SH-SY5Y (cell line): ENCODE measurements at regions not wholly inside any gene's neighbourhood (a gene's known extent, or its start where the extent isn't known, plus 50 kb on each side); places are given as distances from the start of the nearest gene placed in this dataset.

Experiments
- GATA2 ChIP-seq: IDR thresholded peaks from 2 replicates; pipeline ENCODE4 v1.6.1; 2011; ENCODE audit warnings: mild to moderate bottlenecking, low read depth, low read length
- GATA3 ChIP-seq: IDR thresholded peaks from 2 replicates; pipeline ENCODE4 v1.6.1; 2011; ENCODE audit warnings: low read depth, mild to moderate bottlenecking, low read length, moderate library complexity

DNA sequence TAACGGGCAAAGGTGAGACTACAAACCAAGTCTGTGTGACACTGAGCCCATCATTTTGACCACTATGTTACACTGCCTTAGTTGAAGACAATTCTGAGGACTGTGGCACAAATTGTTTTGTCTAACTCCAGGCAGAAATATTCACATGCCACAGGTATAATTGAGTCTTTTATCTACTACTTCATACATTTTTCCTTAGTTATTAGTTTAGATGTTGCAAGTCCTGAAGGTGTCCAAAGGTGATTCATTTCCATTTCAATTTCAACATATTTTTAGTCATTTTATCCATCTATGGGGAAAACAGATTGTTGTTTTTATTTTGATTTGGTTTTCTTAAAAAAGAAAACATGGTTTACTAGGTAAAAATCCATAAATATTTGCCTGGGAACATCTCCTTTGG lies 341.7 kb upstream of the SMIM31 start:
- TF ChIP-seq GATA3 (no peak), GATA2 (no peak)

DNA sequence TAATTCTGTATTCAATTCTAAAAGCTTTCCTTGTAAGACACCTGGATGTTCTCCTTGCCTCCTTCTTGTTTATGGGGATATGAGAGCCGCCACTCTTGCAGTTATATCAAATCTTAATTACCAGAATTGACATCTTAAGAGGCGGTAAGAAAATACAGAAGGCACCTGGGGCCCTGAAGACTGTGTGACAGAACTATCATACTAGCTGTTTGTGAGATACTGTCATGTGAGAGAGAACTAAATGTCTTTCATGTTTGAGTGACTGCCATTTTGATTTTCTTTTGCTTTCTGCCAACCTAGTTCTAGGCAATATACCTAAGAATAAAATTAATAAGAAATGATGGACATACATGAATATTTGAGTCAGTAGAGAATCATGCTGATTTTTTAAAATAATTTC lies 340.2 kb upstream of the SMIM31 start:
- no peak for TF ChIP-seq GATA2
- no peak for TF ChIP-seq GATA3

DNA sequence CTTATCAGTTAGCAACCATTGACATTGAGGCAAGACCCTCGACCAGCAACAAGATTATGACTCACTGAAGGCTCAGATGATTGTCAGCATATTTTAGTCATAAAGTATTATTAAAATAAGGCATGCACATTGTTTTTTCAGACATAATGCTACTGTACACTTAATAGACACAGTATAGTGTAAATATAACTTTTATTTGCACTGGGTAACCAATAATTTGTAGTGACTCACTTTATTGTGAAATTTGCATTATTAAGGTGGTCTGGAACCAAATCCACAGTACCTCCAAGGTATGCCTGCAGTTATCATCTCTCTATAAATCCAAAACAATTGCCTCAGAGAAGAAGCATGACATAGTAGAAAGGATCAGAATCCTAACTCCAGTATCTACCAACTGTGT lies 330.1 kb upstream of the SMIM31 start:
- TF ChIP-seq GATA2 = no peak
- TF ChIP-seq GATA3 = no peak

DNA sequence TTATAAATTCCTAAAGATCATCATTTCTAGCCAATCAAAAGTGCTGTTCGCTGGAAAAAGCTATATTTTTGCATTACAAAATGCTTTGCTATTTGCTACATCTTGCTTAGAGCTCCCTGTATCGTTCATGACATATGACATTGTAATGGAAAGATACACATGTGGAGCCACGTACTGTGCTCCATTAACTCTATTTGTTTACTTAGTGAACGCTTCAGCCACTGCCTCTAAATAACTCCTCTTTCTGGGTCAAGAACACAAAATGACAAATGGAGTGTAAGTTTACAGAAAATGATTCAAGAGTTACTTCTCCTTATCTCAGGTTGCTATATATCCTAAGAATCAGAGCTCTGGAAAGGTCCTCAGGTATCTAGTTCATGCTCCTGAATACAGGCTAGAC lies 329.1 kb upstream of the SMIM31 start:
- TF ChIP-seq GATA2 = no peak
- no peak for TF ChIP-seq GATA3

DNA sequence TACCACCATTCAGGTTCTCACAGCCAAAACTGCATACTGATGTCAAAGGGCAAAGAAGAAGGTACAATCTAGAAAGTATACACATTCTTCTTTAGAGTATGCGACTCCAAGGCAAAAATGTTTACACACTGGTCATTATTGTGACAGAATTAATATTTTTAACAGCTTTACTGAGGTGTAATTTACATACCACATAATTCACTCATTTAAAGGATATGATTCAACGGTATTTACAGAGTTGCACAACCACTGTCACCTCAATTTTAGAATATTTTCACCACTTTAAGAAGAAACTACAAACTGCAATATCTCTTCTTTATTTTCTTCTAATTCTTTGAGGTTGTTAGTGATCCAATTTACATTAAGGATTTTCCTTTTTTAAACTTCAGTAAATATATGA lies 325.4 kb upstream of the SMIM31 start:
- TF ChIP-seq GATA2 (no peak), GATA3 (no peak)

DNA sequence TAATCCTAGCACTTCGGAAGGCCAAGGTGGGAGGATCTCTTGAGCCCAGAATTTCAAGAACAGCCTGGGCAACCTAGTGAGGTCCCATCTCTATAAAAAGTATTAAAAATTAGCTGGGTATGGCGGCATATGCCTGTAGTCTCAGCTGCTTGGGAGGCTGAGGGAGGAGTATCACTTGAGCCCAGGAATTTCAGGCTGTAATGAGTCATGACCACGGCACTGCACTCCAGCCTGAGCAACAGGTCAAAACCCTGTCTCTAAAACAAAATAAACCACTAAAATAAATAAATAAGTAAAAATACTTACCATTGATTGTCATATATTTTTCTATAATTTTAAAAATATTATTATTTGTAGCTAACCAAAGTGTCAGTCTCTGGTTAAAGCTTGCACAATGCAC lies 315.6 kb upstream of the SMIM31 start:
- TF ChIP-seq GATA3 (no peak), GATA2 (no peak)

DNA sequence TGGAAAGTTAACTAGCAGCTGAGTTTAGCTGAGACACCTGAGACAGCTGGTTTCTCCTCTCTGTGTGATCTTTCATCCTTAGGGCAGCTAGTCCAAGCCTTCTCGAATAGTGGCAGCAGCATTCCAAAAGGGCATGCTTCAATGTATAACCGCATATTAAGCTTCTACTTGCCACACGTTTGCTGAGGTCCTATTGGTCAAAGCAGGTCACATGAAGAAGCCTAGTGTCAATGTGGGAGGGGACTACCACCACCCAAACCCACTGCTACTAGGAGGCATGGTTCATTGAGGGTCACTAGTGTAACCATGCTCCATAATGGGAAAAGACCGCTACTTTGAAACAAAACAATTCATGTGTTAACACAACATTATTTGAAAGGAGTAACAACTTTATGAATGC lies 314.9 kb upstream of the SMIM31 start:
- TF ChIP-seq GATA2 (no peak), GATA3 (no peak)

DNA sequence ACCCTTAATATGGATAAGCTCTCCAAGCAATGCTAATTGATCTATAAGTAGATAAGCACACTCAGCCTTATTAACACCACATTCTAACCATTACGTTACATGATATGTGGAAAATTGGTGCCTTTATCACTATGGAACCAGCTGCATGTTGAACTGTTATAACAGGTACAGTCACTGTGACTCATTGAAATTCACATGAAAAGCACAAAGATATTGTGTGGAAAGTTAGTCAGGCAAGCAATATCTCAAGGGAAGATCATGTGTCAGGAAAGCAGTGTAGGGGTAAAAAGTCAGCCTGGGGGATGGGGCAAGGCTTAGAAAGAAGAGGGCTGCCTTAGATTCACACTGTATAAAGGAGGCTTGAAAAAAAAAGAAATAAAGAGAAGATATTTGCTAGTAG lies 313.7 kb upstream of the SMIM31 start:
- TF ChIP-seq GATA2 = no peak
- no peak for TF ChIP-seq GATA3

DNA sequence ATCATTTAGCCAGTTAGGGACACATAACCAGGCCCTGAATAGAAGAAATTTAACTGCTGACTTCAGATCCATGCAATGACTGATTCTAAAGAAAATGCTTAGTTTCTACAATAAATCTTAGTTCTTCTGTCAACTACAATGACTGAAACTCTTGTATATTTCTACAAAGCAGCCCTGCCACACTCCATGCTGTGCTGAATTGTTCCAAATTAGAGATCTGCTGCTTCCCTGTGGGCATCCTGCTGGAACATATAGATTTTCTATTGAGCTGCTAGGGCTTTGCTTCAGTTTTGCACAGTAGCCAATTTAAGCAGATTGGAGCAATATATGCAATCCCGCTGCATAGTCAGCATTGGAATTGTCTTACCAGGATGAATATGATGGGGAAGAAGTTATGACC lies 312.8 kb upstream of the SMIM31 start:
- TF ChIP-seq GATA2 (no peak), GATA3 (no peak)

DNA sequence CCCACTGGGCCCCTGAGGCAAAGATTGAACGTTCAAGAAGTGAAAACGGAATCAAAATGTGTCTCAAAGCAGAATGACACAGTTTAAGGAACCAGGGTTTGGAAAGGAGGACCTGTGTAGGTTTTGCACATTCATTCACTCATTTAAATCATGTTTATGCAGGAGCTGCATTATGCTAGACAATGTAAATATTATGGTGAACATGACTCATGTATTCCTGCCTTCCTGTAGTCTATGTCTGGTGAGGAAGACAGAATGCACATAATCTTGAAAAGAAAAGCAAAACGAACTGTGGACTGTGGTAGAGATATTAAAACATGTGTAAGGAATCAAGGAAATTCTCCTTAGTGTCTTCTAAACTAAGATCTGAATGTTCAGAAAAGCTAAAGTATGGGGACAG lies 311.8 kb upstream of the SMIM31 start:
- no peak for TF ChIP-seq GATA3
- no peak for TF ChIP-seq GATA2

DNA sequence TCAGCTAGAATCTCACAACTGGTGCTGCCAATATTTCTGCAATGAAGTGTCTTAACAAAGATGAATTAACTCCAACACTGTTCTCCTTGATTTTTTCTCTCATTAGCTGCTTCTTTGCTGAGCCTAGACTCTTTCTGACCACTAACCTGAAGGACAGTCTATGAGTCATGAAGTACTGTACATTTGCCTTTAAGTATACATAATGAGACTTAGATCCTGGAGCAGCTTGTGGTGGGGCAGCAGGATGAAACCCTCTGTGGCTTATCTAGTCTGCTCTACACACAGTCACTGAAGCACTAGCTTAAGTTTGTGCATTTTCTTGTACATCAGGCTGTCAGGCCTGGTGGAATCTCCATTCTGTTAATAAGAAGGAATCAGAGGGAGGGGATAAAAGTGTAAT lies 307.4 kb upstream of the SMIM31 start:
- TF ChIP-seq GATA2 (no peak), GATA3 (no peak)

DNA sequence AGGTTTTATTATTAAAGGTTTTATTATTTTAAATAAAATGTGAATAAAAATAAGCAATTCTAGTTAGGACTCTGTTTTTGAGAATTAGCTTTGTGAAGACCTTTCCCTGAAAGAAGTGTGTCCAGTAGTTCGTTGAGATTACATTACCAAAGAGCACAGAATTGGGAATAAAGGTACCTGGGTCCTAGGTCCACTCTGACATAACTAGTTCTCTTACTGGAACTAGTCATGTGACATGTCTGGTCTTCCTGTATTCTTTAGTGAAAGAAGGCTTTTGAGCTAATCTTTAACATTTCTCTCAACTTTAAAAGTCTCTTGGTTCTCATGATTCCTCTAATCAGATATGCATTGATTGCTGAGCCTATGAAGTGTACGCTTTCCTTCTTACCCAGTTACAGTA lies 292.0 kb upstream of the SMIM31 start:
- no peak for TF ChIP-seq GATA2
- TF ChIP-seq GATA3 = no peak

DNA sequence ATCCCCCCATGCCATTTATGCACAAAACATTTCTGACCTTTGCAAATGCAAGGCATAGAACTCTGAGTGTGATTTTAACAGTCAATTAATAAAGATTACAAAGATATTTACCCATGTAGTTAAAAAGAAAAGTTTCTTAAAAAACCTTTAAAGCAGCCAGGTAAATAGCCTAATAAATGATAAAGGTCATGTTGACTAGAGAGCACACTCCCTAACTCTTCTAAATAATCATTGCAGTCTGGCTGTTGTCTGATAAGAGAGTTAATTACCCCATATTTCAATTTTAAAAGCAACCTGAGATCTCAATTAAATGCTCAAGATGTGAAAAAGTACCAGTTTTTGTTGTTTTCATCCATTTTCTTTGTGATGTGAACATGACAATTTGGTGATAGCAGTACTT lies 291.5 kb upstream of the SMIM31 start:
- TF ChIP-seq GATA2 (no peak), GATA3 (no peak)

DNA sequence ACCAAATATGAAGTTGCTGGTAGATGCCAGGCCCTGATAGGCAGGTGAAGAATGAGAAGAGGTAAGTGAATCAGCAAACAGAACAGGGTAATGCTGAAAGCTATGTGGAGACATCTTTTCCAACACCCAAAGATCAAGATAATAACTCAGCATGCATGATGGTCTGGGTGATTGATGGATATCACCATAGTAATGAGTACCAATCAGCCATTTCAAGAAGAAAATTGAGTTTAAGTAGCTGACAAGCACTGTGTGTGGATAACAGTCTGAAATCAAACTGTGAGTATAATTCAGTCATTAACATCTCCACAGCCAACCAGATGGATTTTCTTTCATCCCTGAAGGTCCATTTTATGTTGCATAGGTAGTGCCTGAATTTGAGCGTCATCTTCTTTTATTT lies 289.6 kb upstream of the SMIM31 start:
- TF ChIP-seq GATA3 (no peak), GATA2 (no peak)

DNA sequence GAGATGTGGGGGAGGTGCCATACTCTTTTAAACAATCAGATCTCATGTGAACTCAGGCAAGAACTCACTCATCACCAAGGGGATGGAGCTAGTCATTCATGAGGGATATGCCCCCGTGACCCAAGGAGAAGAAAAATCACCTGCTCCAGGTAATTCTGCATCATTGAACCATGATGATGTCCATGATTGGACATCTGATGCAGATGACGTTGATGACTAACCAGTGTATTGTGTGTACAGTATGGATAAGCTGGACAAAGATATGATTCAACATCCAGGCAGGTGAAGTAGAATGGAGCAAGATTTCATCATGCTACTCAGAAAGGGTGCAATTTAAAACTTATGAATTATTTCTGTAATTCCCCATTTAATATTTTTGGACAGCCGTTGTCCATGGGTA lies 286.4 kb upstream of the SMIM31 start:
- TF ChIP-seq GATA2 (no peak), GATA3 (no peak)

DNA sequence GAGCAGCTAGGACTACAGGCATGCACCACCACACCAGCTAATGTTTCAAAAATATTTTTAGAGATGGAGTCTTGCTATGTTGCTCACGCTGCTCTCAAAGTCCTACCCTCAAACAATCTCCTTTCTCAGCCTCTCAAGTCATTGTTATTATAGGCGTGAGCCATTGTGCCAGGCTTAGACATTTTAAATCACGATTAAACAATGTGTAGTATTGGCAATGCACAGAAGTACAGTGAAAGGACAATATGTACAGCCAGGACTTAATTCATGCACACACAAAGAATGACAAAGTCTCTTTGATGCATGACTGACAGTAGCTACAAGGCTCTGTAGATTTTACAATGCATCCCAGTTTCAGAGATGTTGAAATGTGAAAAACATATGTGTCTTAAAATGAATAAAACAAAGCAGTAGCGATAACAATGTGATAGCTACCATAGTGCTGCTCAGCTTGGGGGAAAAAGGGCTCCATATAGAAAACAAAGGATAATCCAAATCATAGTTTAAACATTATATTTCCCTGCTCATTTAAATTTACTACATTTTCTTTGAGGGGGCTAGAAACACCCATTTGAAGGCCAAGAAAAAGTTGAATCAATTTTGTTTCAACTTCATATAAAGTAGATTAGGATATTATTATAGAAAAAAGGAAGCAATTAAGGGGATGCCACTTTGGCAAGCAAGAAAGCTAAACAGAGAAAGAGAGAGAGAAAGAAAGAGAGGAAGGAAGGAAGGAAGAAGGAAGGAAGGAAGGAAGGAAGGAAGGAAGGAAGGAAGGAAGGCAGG lies 272.4 kb upstream of the SMIM31 start:
- TF ChIP-seq GATA2 (no peak), GATA3 (no peak)
